ENCODE measurements at regions not wholly inside any gene's neighbourhood (a gene's known extent, or its start where the extent isn't known, plus 50 kb on each side); places are given as distances from the start of the nearest gene placed in this dataset.

DNA sequence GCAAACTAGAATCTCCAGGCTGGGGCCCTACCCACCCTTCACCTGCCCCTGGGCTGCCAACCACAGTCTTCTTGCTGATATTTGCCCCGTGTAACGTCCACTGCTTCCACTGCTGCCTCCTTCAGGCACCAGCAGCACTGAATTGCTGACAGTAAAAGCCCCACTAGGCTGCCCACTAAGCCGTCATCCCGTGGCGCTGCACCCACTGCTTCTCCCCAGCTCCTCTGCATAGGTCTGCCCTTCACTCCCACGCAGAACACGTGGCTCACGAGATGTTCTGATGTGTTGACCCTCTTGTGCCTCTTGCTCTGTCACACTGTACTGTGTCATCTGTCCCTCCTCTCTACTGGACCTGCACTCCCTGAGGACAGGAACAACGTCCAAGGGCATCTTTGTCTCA is 86.3 kb upstream of the HIVEP1 start:
- no peak for DNase-seq

DNA sequence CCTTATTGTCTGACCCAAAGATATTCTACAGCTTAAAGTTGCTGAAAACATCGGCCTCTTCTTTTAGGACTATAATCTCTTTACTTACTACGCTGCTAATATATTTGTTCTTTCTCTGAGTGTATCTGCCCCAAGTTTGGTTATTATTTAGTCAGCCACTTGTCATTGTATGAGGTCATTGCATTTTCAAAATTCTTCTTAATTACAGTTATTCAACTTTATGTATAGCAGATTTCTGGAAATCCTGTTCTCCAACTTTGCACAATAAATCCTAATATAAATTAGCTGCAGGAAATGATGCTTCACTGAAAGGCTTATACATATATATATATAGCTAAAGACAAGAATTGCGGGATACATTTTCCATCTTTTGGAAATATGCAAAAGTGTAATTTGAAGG is 88.5 kb upstream of the HIVEP1 start:
- no peak for DNase-seq

DNA sequence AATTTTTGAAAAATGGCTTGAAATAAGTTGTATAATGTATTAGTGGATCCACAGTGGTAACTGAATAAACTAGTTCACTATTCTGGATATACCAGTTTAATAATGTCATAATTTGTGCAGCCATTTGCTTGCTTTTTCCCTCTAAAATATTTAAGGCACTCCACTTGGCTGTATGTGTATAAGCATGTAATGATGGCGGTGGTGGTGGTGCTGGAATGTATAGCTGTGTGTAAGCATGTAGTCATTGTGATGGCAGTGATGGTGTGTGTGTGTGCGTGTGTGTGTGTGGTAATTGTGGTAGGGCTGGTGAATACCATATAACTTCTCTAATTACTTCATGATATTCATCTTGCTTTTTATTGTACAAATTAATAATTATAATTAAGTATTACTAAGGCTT is 89.2 kb upstream of the HIVEP1 start:
- DNase-seq, result no peak

DNA sequence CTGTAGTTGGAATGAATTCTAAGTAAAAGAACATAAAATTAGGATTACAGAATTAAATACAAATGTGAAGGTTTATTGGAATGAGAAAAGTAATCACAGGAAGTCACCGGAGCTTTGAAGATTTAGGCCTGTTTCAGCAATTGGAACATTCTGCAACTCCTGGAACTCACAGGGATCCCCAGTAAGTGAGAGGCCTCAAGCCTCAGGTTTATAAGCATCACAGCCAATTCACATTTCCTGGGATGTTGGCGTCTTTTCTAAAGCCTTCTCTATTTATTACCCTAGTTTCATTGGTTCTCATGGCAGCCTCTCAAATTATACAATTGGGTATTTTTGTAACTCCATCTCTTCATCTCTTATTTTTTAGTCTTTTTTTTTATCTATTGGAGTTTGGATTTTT is 90.4 kb upstream of the HIVEP1 start:
- no peak for DNase-seq

DNA sequence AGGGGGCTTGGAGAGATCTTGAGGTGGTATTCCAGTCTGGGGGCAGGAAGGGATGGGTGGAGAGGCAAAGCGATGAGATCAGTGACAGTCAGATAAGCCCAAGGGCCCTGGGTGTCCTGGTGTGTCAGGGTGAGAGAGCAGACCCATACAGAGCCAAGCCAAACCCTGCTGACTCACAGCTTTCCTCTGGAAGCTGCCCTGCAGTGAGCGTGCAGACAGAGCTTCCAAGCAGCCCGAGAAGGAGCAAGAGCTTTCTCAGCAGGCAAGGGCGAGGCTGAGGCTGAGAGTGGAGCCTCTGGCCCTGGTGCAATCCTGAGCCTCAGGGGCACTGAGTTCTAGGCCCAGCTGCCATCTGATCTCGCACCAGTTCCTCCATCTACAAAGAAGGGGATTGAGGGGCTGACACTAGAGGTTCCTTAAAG is 91.1 kb upstream of the HIVEP1 start:
- peak; percentile 40 for DNase-seq

DNA sequence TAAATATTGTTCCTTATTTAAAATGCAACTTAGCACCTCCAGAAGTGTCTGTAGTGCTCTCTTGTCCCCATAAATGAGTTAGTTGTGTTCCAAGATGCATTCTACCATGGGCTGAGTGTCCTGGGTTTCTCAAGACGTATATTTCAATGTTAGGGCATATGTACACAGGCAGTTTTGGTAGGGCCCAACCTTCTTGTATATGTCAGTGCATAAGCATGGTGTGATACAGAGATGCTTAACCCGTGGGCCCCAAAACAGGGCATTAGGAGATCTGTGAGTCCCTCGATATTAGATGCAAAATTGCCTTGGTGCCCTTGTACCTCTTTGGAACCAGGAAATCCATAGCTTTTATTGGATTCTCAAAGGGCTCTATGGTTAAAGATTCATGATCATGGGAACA is 91.5 kb upstream of the HIVEP1 start:
- no peak for DNase-seq

DNA sequence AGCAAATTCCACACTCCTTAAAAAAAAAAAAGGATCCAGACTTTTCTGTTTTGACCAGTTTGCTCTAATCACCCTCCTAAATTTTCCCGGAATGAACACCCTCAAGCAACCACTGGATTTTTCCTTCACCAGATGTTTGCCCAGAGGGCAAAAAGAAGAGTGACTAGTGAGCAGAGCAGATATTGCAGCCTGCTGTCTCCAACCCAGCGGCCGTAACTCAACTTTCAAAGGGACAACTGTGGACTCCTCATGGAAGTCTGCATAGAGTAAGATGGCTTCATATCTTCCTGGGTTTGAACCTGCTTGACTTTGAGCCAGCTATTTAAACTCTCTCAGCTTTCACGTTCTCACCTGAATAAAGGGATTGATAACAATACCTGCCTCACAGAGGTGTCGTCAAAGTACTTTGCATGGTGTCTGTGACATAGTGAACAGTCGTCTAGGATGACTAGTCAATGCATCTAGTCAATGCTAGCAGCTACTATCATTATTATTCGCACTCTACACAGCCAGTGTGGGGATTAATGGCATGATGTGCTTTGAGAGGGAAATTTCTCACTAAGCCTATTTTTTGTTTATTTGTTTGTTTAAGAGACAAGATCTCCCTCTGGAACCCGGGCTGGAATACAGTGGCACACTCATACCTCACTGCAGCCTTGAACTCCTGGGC is 92.2 kb upstream of the HIVEP1 start:
- DNase-seq, result no peak

DNA sequence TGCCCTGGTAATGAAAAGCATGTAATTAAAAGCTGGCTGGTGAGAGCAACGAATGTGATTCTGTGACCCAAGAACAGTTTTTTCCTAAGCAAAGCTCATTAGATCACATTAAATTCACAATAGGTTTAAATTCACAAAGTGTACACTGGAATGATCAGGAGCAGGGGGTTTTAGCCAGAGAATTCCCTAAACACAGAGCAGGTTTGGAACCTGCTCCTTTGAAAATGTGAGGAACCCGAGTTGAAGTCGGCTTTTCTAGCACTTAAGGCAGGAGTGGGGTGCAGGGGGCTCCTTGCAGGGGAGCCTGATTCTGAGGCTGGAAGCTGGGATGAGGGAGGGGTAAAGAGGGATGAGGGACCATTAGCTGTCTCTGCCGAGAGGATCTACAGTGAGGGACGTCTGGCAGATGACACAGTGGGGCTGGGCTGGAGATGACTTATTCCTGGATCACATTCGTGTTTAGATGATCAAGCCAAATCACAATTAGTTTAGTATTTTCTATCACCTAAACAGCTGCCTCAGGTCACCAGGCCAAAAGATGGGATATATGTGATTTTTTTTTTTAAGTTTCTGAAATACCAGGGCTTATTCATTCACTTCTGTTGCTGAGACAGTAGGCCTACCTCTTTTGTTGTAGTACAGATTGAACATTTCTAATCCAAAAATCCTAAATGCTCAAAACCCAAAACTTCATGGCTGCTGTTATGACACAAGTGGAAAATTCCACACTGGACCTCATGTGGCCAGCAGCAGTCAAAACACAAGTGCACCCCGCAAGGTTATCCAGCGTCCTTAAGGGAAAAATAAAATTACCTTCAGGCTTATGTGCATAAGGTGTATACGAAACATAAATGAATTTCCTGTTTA is 93.1 kb upstream of the HIVEP1 start:
- no peak for DNase-seq

DNA sequence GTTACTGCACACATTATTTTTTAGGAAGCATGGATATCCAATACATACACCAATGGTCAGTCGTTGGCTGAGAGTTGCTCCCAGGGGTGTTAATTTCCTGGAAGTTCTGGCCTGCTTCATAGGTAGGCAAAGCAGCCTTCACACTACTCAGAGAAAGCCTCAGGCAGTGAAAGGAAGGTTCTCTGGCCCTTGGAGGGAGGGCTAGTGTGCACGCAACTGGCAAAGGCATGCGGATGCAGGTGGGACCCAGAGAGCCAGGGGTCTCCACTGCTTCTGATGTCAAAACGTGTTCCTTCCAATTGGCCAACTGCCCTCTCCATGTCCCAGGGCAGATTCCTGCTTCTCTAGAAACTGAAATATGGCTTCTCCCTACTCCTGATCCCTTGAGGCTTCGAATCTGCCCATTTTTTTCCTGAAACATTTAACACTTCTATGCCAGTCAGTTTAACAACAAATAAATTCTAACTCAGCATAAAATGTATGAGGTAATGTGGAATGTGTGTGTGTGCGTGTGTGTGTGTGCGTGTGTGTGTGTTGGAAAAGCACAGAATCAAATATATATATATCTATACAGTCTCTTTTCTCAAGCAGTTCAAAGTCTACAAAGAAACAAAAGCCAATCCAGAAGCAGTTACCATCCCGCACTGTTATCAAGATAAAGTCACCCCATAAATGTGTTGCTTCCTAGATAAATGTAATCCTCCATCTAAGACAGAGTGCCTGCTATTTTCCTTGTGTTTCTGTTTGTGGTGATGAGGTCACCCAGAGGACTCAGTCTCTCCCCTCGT is 94.0 kb upstream of the HIVEP1 start:
- peak; percentile 12 for DNase-seq

DNA sequence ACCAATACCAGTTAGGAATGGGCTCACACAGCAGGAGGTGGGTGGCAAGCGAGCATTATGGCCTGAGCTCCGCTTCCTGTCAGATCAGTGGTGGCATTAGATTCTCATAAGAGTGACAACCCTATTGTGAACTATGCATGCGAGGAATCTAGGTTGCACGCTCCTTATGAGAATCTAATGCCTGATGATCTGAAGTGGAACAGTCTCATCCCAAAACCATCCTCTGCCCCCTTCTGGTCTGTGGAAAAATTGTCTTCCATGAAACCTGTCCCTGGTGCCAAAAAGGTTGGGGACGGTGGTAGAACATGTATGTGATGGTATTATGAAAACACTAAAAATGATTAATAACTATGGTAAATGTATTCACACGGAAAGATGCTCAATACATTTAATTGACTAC is 99.7 kb upstream of the HIVEP1 start:
- DNase-seq, result peak; percentile 13

DNA sequence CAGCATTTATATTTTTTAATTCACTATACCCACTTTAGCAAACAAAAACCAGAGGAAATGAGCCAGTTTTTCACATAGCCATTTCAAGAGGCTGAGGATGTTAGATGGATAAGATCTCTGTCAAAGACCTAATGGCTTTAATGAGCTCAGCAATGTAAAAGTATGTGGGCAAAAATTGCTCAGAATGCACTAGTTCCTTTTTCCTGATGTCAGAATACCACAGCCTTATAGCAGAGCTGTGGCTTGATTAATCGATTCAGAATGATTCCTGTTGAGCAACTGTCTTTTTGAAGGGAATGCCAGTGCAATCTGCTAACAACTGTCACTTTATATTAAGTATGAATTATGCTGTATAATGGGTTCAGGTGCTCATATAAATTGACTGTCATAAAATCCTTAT is 100.6 kb upstream of the HIVEP1 start:
- no peak for DNase-seq

DNA sequence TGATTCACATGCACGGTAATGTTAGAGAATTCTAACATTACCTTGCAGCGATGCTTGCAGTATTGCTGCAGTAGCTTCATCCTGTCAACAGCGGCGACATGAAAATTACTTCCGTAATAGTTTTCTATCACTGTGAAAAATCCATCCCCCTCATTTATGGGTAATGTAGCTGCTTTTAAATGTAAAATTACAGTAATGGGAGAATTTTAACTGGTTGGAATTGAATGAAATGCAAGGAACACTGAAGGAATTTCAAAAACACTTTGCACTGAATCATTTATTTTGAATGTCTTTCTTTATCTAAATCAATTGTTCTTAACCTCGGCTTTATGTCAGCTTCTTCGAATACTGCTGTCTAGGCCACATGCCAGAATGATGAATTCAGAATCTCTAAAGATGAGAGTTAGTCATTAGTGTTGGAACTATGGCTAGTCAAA is 102.4 kb upstream of the HIVEP1 start:
- DNase-seq, result no peak

DNA sequence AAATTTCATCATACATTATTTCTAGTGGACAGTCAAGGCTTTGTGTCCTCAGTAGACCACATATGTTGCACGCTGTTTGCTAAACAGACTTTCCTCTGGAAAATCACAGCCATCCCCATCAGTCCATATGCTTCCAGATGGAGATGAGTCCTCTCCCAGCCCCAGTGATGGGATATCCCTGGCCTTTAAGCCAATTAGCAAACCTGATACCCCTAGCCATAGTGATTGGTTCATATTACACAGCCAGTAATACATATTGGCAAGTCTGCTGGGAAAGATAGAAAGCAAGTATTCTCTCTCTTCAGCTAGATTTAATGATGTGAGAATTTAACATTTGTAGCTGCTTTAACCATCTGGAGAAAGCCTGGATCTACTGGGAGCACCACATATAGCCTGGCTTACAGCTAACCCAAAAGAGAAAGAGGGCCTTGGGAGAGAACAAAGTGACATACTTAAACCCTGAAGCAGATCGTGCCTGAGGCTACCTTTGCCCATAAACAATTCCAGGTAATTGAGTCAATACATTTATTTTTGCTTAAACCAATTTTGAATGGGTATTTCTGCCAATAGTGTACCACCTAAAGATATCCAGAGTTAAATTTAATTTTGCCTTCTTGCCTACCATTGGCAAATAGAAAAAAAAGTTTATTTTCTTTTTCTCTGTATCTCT is 103.5 kb upstream of the HIVEP1 start:
- no peak for DNase-seq

DNA sequence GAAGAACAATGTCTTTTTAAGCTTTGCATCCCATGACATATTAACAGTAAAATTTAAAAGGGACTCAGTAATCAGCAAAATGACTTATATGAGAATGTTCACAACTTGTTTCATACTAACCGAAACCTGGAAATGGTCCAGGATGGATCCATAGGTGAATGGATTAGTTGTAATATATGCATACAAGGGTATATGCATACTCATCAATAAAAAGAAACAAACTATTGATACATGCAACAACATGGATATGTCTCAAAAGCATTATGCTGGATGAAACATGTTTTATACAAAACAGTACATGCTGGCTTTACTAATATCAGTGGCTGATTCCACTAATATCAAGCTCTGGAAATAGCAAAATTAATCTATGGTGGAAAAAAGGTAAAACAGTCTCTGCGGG is 108.5 kb upstream of the HIVEP1 start:
- no peak for DNase-seq

DNA sequence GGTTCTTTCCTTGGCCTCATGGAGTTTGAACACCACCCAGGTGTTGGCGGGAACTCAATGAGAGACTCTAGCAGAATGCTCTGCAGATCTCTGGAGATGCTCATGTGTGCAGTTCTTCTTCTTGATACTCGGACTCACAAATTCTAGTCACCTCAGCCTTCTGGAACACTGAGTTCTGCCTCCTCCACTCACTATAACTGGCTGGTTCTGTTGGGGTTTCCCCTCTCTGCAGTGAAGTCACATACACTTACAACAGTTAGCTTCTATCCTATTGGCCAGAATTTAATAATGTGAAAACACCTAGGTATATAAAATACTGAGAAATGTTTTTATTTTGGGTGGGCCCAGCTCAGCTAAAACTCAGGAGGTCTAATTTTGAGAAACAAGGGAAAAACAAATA is 109.6 kb upstream of the HIVEP1 start:
- DNase-seq, result no peak

DNA sequence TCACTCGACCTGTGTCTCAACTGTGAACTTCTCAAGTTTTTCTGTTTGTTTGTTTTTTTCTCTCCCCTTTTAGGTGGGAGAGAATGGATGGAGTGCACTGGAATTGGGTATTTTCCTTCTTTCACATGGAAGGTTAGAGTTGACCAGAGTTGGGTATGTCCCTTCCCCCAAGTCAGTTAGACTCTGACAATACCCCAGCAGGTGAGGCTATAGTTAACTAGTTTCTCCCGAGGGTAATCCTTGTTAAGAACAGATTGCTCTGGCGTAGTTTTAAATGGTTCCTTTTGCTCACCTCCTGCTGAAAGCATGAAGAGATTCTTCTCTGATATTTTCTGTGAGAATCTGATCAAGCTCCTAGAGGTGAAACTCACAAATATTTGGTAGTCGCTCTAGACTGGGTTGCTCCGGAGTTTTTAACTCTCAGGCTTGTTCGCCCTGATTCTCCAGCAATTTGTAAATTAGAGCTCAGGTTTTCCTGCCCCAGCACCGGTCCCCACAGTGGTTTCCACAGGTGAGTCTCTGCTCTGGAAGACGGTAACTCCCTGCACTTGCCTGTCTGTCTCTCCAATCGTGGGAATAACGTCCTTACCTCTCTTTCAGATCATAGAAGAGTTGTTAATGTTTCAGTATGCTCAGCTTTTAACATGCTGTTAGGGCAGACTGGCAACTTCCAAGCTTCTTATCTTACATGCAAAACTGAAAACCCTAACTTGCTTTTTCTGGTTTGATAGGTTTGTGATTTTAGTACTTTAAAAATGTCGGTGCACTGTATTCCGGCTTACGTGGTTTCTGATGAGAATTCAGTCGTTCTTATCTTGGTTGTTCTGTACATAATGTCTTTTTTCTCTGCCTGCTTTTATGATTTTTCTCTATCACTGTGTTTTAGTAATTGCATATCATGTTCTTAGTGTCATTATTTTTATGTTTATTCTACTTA is 111.2 kb upstream of the HIVEP1 start:
- no peak for DNase-seq

DNA sequence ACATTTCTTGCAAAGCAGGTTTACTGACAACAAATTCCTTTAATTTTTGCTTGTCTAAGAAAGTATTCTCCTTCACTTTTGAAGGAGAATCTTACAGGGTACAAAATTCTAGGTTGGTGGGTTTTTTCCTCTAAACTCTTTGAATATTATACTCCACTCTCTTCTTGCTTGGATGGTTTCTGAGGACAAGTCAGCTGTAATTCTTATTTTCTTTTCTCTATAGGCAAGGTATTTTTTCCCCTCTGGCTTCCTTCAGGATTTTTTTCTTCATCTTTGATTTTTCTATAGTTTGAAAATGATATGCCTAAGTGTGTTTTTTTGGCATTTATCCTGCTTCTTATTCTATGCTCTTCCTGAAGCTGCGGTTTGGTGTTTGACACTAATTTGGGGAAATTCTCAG is 112.5 kb upstream of the HIVEP1 start:
- no peak for DNase-seq

DNA sequence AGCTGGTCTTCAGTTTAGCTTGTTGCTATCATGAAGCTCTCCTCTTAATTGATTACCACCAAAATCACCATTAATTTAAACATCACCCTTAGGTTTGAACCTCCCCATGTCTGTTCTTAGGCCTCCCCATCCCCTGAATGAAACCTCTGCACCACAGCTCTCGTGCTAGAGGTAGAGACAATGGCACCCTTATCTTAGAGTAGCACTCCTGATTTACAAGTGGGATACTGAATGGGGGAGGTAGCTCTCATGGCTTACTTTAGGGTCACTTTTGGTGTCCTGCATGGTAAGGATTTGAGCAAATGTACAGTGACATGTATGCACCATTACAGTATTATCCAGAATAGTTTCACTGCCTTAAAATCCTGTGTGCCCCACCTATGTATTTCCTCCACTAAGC is 115.6 kb upstream of the ADTRP start:
- no peak for DNase-seq

DNA sequence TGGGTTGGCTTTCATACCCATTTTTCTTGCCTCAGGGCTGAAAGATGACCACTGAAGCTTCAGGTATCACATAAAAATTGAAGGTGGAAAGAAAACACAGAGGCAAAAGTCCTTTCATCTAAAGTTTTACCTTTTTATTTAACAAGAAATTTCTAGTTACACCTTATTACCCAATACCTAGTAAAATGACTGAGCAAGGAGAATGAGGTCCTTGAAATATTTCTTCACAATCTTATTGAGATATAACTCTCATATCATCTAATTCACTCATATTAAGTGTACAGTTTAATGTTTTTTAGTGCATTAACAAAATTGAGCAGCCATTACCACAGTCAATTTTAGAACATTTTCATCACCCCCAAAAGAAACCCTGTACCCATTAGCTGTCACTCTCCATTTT is 112.9 kb upstream of the ADTRP start:
- DNase-seq, result no peak

DNA sequence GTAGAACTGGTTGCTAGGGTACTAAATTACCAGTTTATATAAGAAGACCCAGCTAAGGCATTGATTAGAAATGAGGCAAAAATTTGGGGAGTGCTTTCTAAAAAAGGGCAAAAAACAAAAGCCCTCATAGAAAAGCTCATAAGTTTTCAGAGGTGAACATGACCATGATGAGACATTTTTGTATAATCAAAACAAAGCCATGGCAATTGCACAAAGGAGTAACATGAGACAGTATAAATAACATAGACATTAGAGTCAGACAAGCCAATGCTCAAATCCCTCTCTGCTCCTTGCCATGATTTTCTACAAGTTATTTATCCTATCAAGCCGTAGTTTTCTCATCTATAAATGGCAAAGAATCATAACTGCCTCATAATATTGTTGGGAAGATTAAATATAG is 112.2 kb upstream of the ADTRP start:
- DNase-seq, result no peak

DNA sequence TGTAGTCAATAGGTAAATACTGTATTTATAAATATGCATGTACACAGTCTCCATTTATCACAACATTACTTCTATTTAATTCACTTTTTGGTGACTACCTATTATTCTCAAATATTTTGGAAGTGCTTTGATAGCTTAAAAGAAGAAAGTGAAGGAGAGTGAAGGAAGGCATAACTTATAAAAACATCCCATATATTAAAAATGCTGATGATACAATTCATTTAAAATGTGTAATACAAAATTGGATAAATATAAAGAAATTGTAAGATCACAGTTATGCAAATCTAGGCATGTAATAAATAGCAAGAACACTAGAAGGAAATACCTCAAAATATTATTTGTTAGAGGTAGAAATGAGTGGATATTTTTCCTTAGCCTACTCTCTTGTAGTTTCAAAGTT is 111.6 kb upstream of the ADTRP start:
- DNase-seq, result no peak

DNA sequence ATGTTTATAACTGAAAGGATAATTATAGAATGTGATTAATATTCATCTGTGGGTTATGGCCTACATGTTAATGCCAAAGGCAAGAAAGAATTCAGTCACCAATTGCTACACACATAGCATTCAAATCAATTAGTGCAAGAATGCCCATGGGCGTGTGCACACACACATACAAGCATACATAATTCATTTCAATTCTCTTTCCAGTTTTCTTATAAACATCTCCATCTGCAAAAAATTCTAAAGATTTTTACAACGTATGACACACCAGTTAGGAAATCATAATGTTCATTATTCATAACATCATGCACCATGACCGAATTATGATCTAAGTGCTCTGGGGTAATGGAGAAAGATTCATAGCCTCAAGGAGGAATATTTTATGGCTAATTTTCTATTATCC is 111.0 kb upstream of the ADTRP start:
- DNase-seq, result no peak

Measured in dermis blood vessel endothelial cell (primary cell).